Adrenal gland (tissue), 9 donors: ENCODE measurements at regions not wholly inside any gene's neighbourhood (a gene's known extent, or its start where the extent isn't known, plus 50 kb on each side); places are given as distances from the start of the nearest gene placed in this dataset.

ENCODE experiments used
- DNase-seq, 7 donors: peaks; one replicate each; pipeline ENCODE4 v3.0.0-alpha.2; 2019 to 2020
- H3K27ac ChIP-seq, 5 donors: fragments of 200-600 bp; sonication (generic) in 4 of 5; 1 replicate in 3 of 5; 2 replicates in 2 of 5; pipeline versions ENCODE4 v1.5.1 to v1.8.0; 2016 to 2020; ENCODE audit warnings: mild to moderate bottlenecking in 1 of 5
- H3K27me3 ChIP-seq: fragments of 200-600 bp; 2 replicates; pipeline ENCODE4 v1.8.0; 2021
- H3K36me3 ChIP-seq, 2 donors: fragments of 200-600 bp; replicated peaks in 1 of 2; 1 replicate in 1 of 2; 2 replicates in 1 of 2; pipeline versions ENCODE4 v1.5.1 to v1.8.0; 2018 to 2022
- H3K4me1 ChIP-seq, 2 donors: fragments of 200-600 bp; replicated peaks in 1 of 2; 1 replicate in 1 of 2; 2 replicates in 1 of 2; pipeline versions ENCODE4 v1.5.1 to v1.8.0; 2018 to 2021
- H3K4me3 ChIP-seq, 4 donors: fragments of 200-600 bp; sonication (generic) in 3 of 4; one replicate each; pipeline ENCODE4 v1.5.1; 2016 to 2018
- H3K9me3 ChIP-seq, 3 donors: fragments of 200-600 bp; sonication (generic) in 1 of 3; replicated peaks in 1 of 3; 1 replicate in 2 of 3; 2 replicates in 1 of 3; pipeline versions ENCODE4 v1.5.1 to v1.8.0; 2016 to 2021
- CTCF ChIP-seq, 6 experiments: fragments of 450-650 bp in 4 of 6; fragments of 200-600 bp in 2 of 6; sonication (generic) in 1 of 6; IDR thresholded peaks; 1 replicate in 5 of 6; 2 replicates in 1 of 6; pipeline versions ENCODE4 v1.5.1 to v1.8.0; 2016 to 2021; ENCODE audit warnings: antibody characterized with exemption in 6 of 6, mild to moderate bottlenecking in 2 of 6, moderate library complexity in 1 of 6
- POLR2A ChIP-seq, 2 donors: fragments of 450-650 bp; IDR thresholded peaks; one replicate each; pipeline ENCODE4 v1.6.1; 2017; ENCODE audit warnings: antibody characterized with exemption in 2 of 2, mild to moderate bottlenecking in 2 of 2, moderate library complexity in 1 of 2
- WGBS, 4 donors: extraction: QIAGEN DNeasy Blood & Tissue Kit in 2 of 4; methylation state at CpG; one replicate each; pipeline versions ENCODE4 v1.1.5 to v1.1.7; 2013 to 2017; 5-methylcytosine and 5-hydroxymethylcytosine counted together
- intact Hi-C, 2 donors: fragments of 100-400 bp; cut with DNase I; formaldehyde crosslinking; loops; one replicate each; pipeline versions ENCODE4 v1.14.1 to v1.15.0; 2022 to 2023
- donor health status: healthy with polysubstance abuse.
- donor health status: Bipolar disorder and iron deficiency.
- donor health status: DM: yes; HTN: yes; CAD: no.
- donor health status: DM: no; HTN: no; CAD: no.
- donor health status: DM: no; HTN: no; CAD: no.

- no peaks in the 10 kb centered on the region for H3K36me3 ChIP-seq
- no peak for TF ChIP-seq CTCF (IDR thresholded peaks at IDR 0.05)
- H3K4me3 ChIP-seq: no peak overlapping the region
- no peaks in the 10 kb centered on the region for H3K27me3 ChIP-seq
- DNase-seq: no peak
- no peaks in the 10 kb centered on the region for H3K9me3 ChIP-seq
- peaks cover 15 to 17% of the 10 kb centered on the region in 2 donors for H3K4me1 ChIP-seq
- intact Hi-C loops: no loop called here
- no peak overlapping the region for H3K27ac ChIP-seq
These were observed 125.6 kb upstream of the SPRY4 start for GRCh38 chr5:142450419-142450818.

GRCh38 chr5:142447887-142448286 lies 123.1 kb upstream of the SPRY4 start:
- Histone ChIP-seq H3K9me3 (no peaks in the 10 kb centered on the region), H3K4me3 (no peak overlapping the region), H3K36me3 (no peaks in the 10 kb centered on the region), H3K4me1 (peaks cover 18 to 20% of the 10 kb centered on the region in 2 donors), H3K27ac (no peak overlapping the region), H3K27me3 (no peaks in the 10 kb centered on the region)
- DNase-seq: no peak
- intact Hi-C loops: no loop called here
- WGBS, 4 donors: 79 to 97% (median 93%) methylated on average over 1 of the region's 1 CpG
- TF ChIP-seq POLR2A (IDR thresholded peaks at IDR 0.05) (no peak), CTCF (IDR thresholded peaks at IDR 0.05) (no peak)

GRCh38 chr5:142446960-142447279 lies 122.1 kb upstream of the SPRY4 start:
- intact Hi-C loops: no loop called here
- H3K36me3 ChIP-seq: no peaks in the 10 kb centered on the region
- H3K4me1 ChIP-seq: peaks cover 18 to 23% of the 10 kb centered on the region in 2 donors
- H3K4me3 ChIP-seq: peak overlapping the region in 1 of 4 donors; percentile 10
- peak overlapping the region; percentile 66 to 81 (median 78) for H3K27ac ChIP-seq
- TF ChIP-seq POLR2A (IDR thresholded peaks at IDR 0.05): no peak
- no peak for TF ChIP-seq CTCF (IDR thresholded peaks at IDR 0.05)
- H3K9me3 ChIP-seq: no peaks in the 10 kb centered on the region
- 33 to 56% (median 40%) methylated on average over 3 of the region's 3 CpGs for WGBS, 4 donors
- no peak for DNase-seq
- H3K27me3 ChIP-seq: no peaks in the 10 kb centered on the region

GRCh38 chr5:142446131-142446959 lies 121.5 kb upstream of the SPRY4 start:
- peaks cover 18 to 25% of the 10 kb centered on the region in 2 donors for H3K4me1 ChIP-seq
- intact Hi-C loops: no loop called here
- H3K36me3 ChIP-seq: no peaks in the 10 kb centered on the region
- H3K27me3 ChIP-seq: no peaks in the 10 kb centered on the region
- H3K9me3 ChIP-seq: no peaks in the 10 kb centered on the region
- WGBS, 4 donors: 21 to 36% (median 33%) methylated on average over 5 of the region's 5 CpGs
- peak overlapping the region; percentile 67 to 81 (median 78) for H3K27ac ChIP-seq
- DNase-seq: peak in 6 of 7 donors; percentile 48 to 76 (median 56)
- H3K4me3 ChIP-seq: peak overlapping the region in 1 of 4 donors; percentile 10
- peak; percentile 36 to 41 for TF ChIP-seq POLR2A (IDR thresholded peaks at IDR 0.05)
- TF ChIP-seq CTCF (IDR thresholded peaks at IDR 0.05): no peak
